CD4-positive, alpha-beta T cell (primary cell): ENCODE measurements at regions not wholly inside any gene's neighbourhood (a gene's known extent, or its start where the extent isn't known, plus 50 kb on each side); places are given as distances from the start of the nearest gene placed in this dataset.

Source experiments
- ATAC-seq: fragments of 200-7000 bp; cut with Tn5 transposase; one replicate; pipeline ENCODE4 v1.10.0; 2022; ENCODE audit warnings: mild to moderate bottlenecking; ENCODE audit not compliant: poor library complexity
- CTCF ChIA-PET: fragments of 350-600 bp; sonication (Branson Sonifier 250); formaldehyde crosslinking; loops from one replicate; lab custom pipeline; 2021; ENCODE audit warnings: antibody characterized with exemption, inconsistent platforms; lab: Charles Lee
- POLR2A ChIA-PET: fragments of 350-600 bp; sonication (Branson Sonifier 250); formaldehyde crosslinking; loops from one replicate; lab custom pipeline; 2021; ENCODE audit warnings: antibody characterized with exemption, inconsistent platforms; lab: Charles Lee
- DNase-seq, 14 experiments: peaks; one replicate each; pipeline ENCODE4 v3.0.0-alpha.2; 2013 to 2020; ENCODE audit warnings: mixed read lengths in 2 of 14
- H3K27ac ChIP-seq, 2 donors: one replicate each; pipeline versions ENCODE4 v1.5.1 to v1.7.0; 2013; ENCODE audit warnings: low read length in 2 of 2, low read depth in 1 of 2, mild to moderate bottlenecking in 1 of 2
- H3K27me3 ChIP-seq, 2 experiments: 1 replicate in 1 of 2; 2 replicates in 1 of 2; pipeline versions ENCODE4 v1.6.1 to v1.7.0; 2013; ENCODE audit warnings: low read length in 2 of 2, control low read depth in 1 of 2, mild to moderate bottlenecking in 1 of 2, moderate library complexity in 1 of 2; ENCODE audit not compliant: insufficient read depth in 2 of 2, control insufficient read depth in 1 of 2
- H3K36me3 ChIP-seq: one replicate; pipeline ENCODE4 v1.6.1; 2013; ENCODE audit warnings: low read length, control low read depth; ENCODE audit not compliant: insufficient read depth
- H3K4me1 ChIP-seq: one replicate; pipeline ENCODE4 v1.6.1; 2013; ENCODE audit warnings: low read length, control low read depth; ENCODE audit not compliant: insufficient read depth
- H3K4me3 ChIP-seq: one replicate; pipeline ENCODE4 v1.5.1; 2013; ENCODE audit warnings: mild to moderate bottlenecking, low read length, moderate library complexity
- H3K9me3 ChIP-seq, 2 experiments: 1 replicate in 1 of 2; 2 replicates in 1 of 2; pipeline versions ENCODE4 v1.6.1 to v1.7.0; 2013; ENCODE audit warnings: low read length in 2 of 2, mild to moderate bottlenecking in 2 of 2, control low read depth in 1 of 2, moderate library complexity in 1 of 2; ENCODE audit not compliant: control insufficient read depth in 1 of 2, insufficient read depth in 1 of 2
- H3K27ac Mint-ChIP-seq: one replicate; pipeline ENCODE4 v1.8.0; 2020; ENCODE audit warnings: mixed read lengths
- H3K27me3 Mint-ChIP-seq: one replicate; pipeline ENCODE4 v1.8.0; 2021; ENCODE audit warnings: mixed read lengths
- H3K36me3 Mint-ChIP-seq: one replicate; pipeline ENCODE4 v1.8.0; 2021; ENCODE audit warnings: low read depth, mixed read lengths
- H3K4me1 Mint-ChIP-seq: one replicate; pipeline ENCODE4 v1.8.0; 2021; ENCODE audit warnings: low read depth, mixed read lengths
- H3K4me3 Mint-ChIP-seq: one replicate; pipeline ENCODE4 v1.8.0; 2020; ENCODE audit warnings: mild to moderate bottlenecking, mixed read lengths
- H3K9me3 Mint-ChIP-seq: one replicate; pipeline ENCODE4 v1.8.0; 2020; ENCODE audit warnings: mixed read lengths
- CTCF ChIP-seq: fragments of 200-600 bp; IDR thresholded peaks from one replicate; pipeline ENCODE4 v1.8.0; 2022; ENCODE audit warnings: antibody characterized with exemption, mild to moderate bottlenecking
- intact Hi-C, 2 experiments: fragments of 100-400 bp; cut with DNase I in 1 of 2; cut with micrococcal nuclease in 1 of 2; formaldehyde crosslinking; loops; one replicate each; pipeline versions ENCODE4 v1.15.1 to v1.9.0; 2023 to 2025; cut with DNase I, micrococcal nuclease

- no peaks in the 10 kb centered on the region for H3K36me3 Mint-ChIP-seq
- H3K9me3 Mint-ChIP-seq = no peaks in the 10 kb centered on the region
- no peak for TF ChIP-seq CTCF
- ATAC-seq (no peak), DNase-seq (no peak)
- Histone ChIP-seq H3K27ac (no peak overlapping the region), H3K36me3 (no peaks in the 10 kb centered on the region), H3K4me1 (no peaks in the 10 kb centered on the region), H3K9me3 (peaks cover 0 to 11% of the 10 kb centered on the region in 2 experiments), H3K4me3 (no peak overlapping the region), H3K27me3 (no peaks in the 10 kb centered on the region)
- intact Hi-C loops = no loop called here
- no peaks in the 10 kb centered on the region for H3K4me1 Mint-ChIP-seq
- no peaks in the 10 kb centered on the region for H3K27me3 Mint-ChIP-seq
- no peak overlapping the region for H3K27ac Mint-ChIP-seq
- POLR2A ChIA-PET = no interaction called here
- H3K4me3 Mint-ChIP-seq = no peak overlapping the region
- CTCF ChIA-PET = no interaction called here
Observed at GRCh38 chr20:18985551-18985950, 172.0 kb downstream of the SCP2D1 start.

GRCh38 chr20:18986146-18986830 lies 172.7 kb downstream of the SCP2D1 start:
- H3K27me3 ChIP-seq = no peaks in the 10 kb centered on the region
- no peak overlapping the region for H3K4me3 Mint-ChIP-seq
- intact Hi-C loops = no loop called here
- TF ChIP-seq CTCF = no peak
- ChIA-PET CTCF (no interaction called here), POLR2A (no interaction called here)
- no peak overlapping the region for H3K27ac Mint-ChIP-seq
- no peaks in the 10 kb centered on the region for H3K27me3 Mint-ChIP-seq
- H3K4me1 Mint-ChIP-seq = no peaks in the 10 kb centered on the region
- DNase-seq = no peak
- ATAC-seq = no peak
- no peaks in the 10 kb centered on the region for H3K36me3 ChIP-seq
- no peak overlapping the region for H3K4me3 ChIP-seq
- H3K36me3 Mint-ChIP-seq = no peaks in the 10 kb centered on the region
- H3K9me3 ChIP-seq = peaks cover 0 to 11% of the 10 kb centered on the region in 2 experiments
- no peaks in the 10 kb centered on the region for H3K4me1 ChIP-seq
- H3K9me3 Mint-ChIP-seq = no peaks in the 10 kb centered on the region
- no peak overlapping the region for H3K27ac ChIP-seq

GRCh38 chr20:18986895-18987580 lies 173.5 kb downstream of the SCP2D1 start:
- no peaks in the 10 kb centered on the region for H3K36me3 Mint-ChIP-seq
- Histone ChIP-seq H3K9me3 (peaks cover 0 to 11% of the 10 kb centered on the region in 2 experiments), H3K4me1 (no peaks in the 10 kb centered on the region), H3K27ac (no peak overlapping the region), H3K4me3 (no peak overlapping the region), H3K36me3 (no peaks in the 10 kb centered on the region), H3K27me3 (no peaks in the 10 kb centered on the region)
- ATAC-seq = no peak
- POLR2A ChIA-PET = no interaction called here
- H3K27me3 Mint-ChIP-seq = no peaks in the 10 kb centered on the region
- intact Hi-C loops = no loop called here
- no peak for DNase-seq
- TF ChIP-seq CTCF = no peak
- no peaks in the 10 kb centered on the region for H3K9me3 Mint-ChIP-seq
- no peak overlapping the region for H3K27ac Mint-ChIP-seq
- no peaks in the 10 kb centered on the region for H3K4me1 Mint-ChIP-seq
- CTCF ChIA-PET = no interaction called here
- H3K4me3 Mint-ChIP-seq = no peak overlapping the region
